ENCODE measurements at regions not wholly inside any gene's neighbourhood (a gene's known extent, or its start where the extent isn't known, plus 50 kb on each side); places are given as distances from the start of the nearest gene placed in this dataset.
A peak's percentile ranks its signal among the peaks of the same experiment; 100 is the strongest.
"Not testable (repeated sequence)": the region's sequence is repeated elsewhere in the genome, so short reads cannot be mapped to it uniquely, and the experiment has no call there.

- DNase-seq = no peak
These were observed 127.3 kb upstream of the RORB start for GRCh38 chr9:74369844-74370243.

DNA sequence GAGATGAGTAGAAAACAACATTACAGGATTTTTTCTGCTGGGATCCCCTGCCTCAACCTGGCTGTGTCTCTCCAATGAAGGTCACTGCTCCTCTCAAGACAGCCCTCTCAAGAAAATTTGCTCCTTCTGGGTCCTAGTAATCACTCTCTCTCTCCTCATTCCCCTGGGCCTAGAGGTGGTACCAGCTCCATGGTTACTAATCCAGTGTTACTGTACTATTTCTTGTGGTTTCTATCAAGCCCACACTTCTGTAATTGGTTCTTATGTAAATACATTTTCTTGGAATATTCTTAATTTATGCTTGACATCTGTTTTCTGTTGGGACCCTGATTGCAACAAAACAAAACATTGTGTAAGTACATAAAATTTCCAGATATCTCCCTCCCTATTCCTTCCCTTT, 123.8 kb upstream of the RORB start:
- DNase-seq = no peak

- DNase-seq = no peak
These were observed 117.4 kb upstream of the RORB start for GRCh38 chr9:74379718-74380117.

DNA sequence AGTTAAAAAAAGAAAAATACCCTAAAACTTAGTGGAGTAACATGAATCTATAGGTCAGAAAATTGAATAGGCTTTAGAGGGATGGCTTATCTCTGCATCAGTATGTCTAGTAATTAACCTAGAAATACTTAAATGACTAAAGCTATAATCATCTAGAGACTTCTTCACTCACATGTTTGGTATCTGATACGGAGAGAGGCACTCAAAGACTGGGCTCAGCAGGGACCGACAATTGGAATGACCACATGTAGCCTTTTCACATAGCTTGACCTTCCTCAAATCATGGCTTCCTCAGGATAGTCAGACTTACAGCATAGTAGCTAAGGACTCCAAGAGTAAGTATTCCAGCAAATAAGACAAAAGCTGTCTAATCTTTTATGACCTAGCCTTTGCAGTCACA, 105.3 kb upstream of the RORB start:
- DNase-seq = peak; percentile 2

DNA sequence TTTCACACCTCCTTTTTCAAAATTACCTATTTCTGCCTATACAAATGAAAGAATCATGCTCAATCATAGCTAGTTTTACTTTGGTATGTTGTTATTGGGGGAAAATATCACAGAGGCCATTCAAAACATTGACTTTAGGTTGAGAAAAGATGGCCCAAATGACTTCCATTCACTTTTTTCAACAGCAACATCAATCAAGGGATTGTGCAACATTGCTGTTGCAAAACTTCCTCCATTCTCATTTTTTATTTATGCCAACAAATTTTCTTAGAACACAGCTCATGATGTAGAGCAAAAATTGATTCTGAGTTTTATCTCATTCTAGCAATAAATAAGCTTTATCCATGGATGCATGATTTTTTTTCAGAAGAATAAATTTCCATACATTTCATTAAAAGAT, 93.6 kb upstream of the RORB start:
- no peak for DNase-seq

GRCh38 chr9:74404620-74405019, 92.5 kb upstream of the RORB start:
- no peak for DNase-seq

DNA sequence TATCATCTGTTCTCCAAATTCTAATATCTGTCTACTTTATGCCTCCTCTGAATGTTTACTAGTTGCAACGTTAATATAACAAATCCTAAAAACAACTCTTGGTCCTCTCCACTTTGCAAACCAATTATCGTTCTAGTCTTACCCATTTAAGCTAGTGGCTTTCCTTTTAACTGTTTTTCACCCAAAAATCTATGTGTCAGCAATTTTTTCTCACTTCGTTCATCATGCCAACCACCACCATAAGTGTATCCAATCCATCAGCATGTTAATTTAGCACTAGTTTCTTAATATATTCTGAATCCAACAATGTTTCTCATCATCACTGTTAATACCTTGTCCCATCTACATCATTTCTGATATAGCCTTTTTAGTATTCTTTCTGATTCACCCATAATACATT, 90.0 kb upstream of the RORB start:
- no peak for DNase-seq

- no peak for DNase-seq
These were observed 84.7 kb upstream of the RORB start for GRCh38 chr9:74412236-74412979.

GRCh38 chr9:74413876-74414275, 83.3 kb upstream of the RORB start:
- no peak for DNase-seq

DNA sequence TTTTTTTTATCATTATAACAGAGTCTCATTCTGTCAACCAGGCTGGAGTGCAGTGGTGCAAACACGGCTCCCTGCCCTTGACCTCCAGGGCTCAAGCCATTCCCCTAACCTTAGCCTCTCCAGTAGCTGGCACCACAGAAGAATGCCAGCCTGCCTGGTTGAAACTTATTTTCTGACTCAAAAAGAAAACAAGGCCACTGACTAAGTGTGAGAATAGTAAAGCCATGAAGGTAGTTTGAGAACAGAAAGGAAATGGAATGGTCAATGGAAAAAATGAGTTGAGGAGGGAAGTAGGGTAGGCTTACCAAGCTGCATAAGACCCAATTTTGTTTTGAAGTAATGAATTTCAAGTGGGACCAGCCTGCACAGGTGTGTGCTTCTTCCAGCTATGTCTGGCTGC, 82.8 kb upstream of the RORB start:
- DNase-seq = no peak

- no peak for DNase-seq
These were observed 81.1 kb upstream of the RORB start for GRCh38 chr9:74415995-74416394.

- DNase-seq = not testable (repeated sequence)
These were observed 72.6 kb upstream of the RORB start for GRCh38 chr9:74424488-74424887.

DNA sequence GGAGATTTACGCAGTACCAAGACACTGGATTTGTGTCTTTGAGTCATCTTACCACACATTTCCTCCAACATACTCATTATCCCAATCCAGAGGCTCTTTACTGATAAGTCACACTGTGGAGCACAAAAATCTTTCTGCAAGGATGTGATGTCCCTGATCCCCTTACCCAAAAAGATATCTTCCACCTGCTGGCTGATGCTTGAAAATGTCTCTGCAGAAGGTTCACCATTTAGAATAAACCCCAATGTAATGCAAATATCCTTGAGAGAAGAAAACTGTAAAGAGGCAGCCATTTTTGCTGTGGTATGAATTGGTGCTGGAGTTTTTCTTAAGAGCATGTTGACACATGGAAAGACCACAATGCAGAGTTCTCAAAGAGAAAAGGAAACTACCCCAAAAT, 65.7 kb upstream of the RORB start:
- DNase-seq = peak; percentile 10

- peak; percentile 45 for DNase-seq
These were observed 53.9 kb upstream of the RORB start for GRCh38 chr9:74443036-74443750.

DNA sequence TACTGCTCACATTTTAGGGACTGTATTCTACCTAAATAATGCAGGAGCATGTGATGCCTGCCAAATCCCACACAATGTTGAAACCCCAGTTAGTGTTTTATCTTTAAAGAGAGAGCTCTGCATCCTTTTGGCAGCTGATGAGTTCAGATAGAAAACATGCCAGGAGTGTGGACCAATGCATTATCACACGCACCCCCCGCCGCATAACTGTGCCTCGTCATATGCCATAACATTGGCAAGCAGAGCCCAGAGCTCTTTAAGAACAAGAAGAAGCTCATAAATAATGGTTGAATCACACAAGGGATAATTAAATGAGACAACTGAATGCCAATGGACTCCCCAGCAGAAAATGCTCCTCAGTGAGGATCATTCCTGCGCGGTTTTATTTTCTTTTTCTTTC, 52.8 kb upstream of the RORB start:
- DNase-seq = peak; percentile 57
